Activated gamma-delta T cell treated with Interleukin-2 at 50 U/mL for 16 hours (primary cell): ENCODE measurements at regions not wholly inside any gene's neighbourhood (a gene's known extent, or its start where the extent isn't known, plus 50 kb on each side); places are given as distances from the start of the nearest gene placed in this dataset.
A peak's percentile ranks its signal among the peaks of the same experiment; 100 is the strongest.

Source experiments
- DNase-seq: peaks from one replicate; pipeline ENCODE4 v3.0.0-alpha.2; 2020

GRCh38 chr17:27216836-27217235 is 77.1 kb upstream of the WSB1 start:
- no peak for DNase-seq

GRCh38 chr17:27217631-27218030 is 76.3 kb upstream of the WSB1 start:
- no peak for DNase-seq

GRCh38 chr17:27218041-27218440 is 75.9 kb upstream of the WSB1 start:
- no peak for DNase-seq

- DNase-seq = no peak
Measured at GRCh38 chr17:27218719-27219488, 75.0 kb upstream of the WSB1 start.

GRCh38 chr17:27222515-27222914 is 71.4 kb upstream of the WSB1 start:
- no peak for DNase-seq

GRCh38 chr17:27224526-27225315 is 69.2 kb upstream of the WSB1 start:
- no peak for DNase-seq

GRCh38 chr17:27226611-27227230 is 67.2 kb upstream of the WSB1 start:
- no peak for DNase-seq

- no peak for DNase-seq
Measured at GRCh38 chr17:27230996-27231395, 62.9 kb upstream of the WSB1 start.

- DNase-seq = no peak
Measured at GRCh38 chr17:27232328-27232727, 61.6 kb upstream of the WSB1 start.

GRCh38 chr17:27233059-27233458 is 60.9 kb upstream of the WSB1 start:
- no peak for DNase-seq

GRCh38 chr17:27233776-27234175 is 60.1 kb upstream of the WSB1 start:
- no peak for DNase-seq

GRCh38 chr17:27236717-27237315 is 57.1 kb upstream of the WSB1 start:
- DNase-seq = peak; percentile 78

GRCh38 chr17:27237890-27238289 is 56.0 kb upstream of the WSB1 start:
- no peak for DNase-seq

GRCh38 chr17:27239046-27239445 is 54.9 kb upstream of the WSB1 start:
- no peak for DNase-seq

GRCh38 chr17:27239584-27239983 is 54.3 kb upstream of the WSB1 start:
- no peak for DNase-seq

GRCh38 chr17:27240086-27240801 is 53.7 kb upstream of the WSB1 start:
- no peak for DNase-seq

- no peak for DNase-seq
Measured at GRCh38 chr17:27240802-27241155, 53.1 kb upstream of the WSB1 start.

GRCh38 chr17:27241346-27241946 is 52.5 kb upstream of the WSB1 start:
- no peak for DNase-seq

GRCh38 chr17:27242951-27243350 is 51.0 kb upstream of the WSB1 start:
- DNase-seq = no peak

- DNase-seq = no peak
Measured at GRCh38 chr17:27244011-27244410, 49.9 kb upstream of the WSB1 start.
